CD14-positive monocyte (primary cell): ENCODE measurements at regions not wholly inside any gene's neighbourhood (a gene's known extent, or its start where the extent isn't known, plus 50 kb on each side); places are given as distances from the start of the nearest gene placed in this dataset.

Experiments
- DNase-seq, 3 donors: peaks; one replicate each; pipeline ENCODE4 v3.0.0-alpha.2; 2011 to 2022
- H2AFZ ChIP-seq: 2 replicates; pipeline ENCODE4 v1.6.0; 2012; ENCODE audit warnings: mild to moderate bottlenecking, low read depth, low read length, inconsistent platforms; ENCODE audit not compliant: insufficient read depth, poor library complexity, severe bottlenecking
- H3K27ac ChIP-seq, 2 donors: 1 replicate in 1 of 2; 2 replicates in 1 of 2; pipeline ENCODE4 v1.5.1; 2012 to 2013; ENCODE audit warnings: low read length in 2 of 2, control low read depth in 1 of 2, inconsistent platforms in 1 of 2, low read depth in 1 of 2, mild to moderate bottlenecking in 1 of 2
- H3K27me3 ChIP-seq, 2 donors: one replicate each; pipeline versions ENCODE4 v1.6.0 to v1.6.1; 2011 to 2013; ENCODE audit warnings: low read length in 2 of 2; ENCODE audit not compliant: control insufficient read depth in 2 of 2, insufficient read depth in 2 of 2
- H3K36me3 ChIP-seq, 2 donors: replicated peaks in 1 of 2; 1 replicate in 1 of 2; 2 replicates in 1 of 2; pipeline versions ENCODE4 v1.5.1 to v1.6.1; 2012 to 2013; ENCODE audit warnings: low read length in 2 of 2, control low read depth in 1 of 2, inconsistent platforms in 1 of 2, mild to moderate bottlenecking in 1 of 2; ENCODE audit not compliant: insufficient read depth in 2 of 2, control insufficient read depth in 1 of 2
- H3K4me1 ChIP-seq, 2 donors: 1 replicate in 1 of 2; 2 replicates in 1 of 2; pipeline versions ENCODE4 v1.5.1 to v1.6.1; 2012 to 2013; ENCODE audit warnings: low read length in 2 of 2, control low read depth in 1 of 2, inconsistent platforms in 1 of 2, mild to moderate bottlenecking in 1 of 2, moderate library complexity in 1 of 2; ENCODE audit not compliant: insufficient read depth in 2 of 2, control insufficient read depth in 1 of 2
- H3K4me2 ChIP-seq: replicated peaks from 2 replicates; pipeline ENCODE3; 2012; ENCODE audit warnings: low read length, moderate library complexity, mild to moderate bottlenecking; ENCODE audit not compliant: poor library complexity, severe bottlenecking; ENCODE audit errors: extremely low read depth
- H3K4me3 ChIP-seq, 3 experiments: fragments of 200-600 bp in 1 of 3; sonication (generic) in 1 of 3; replicated peaks in 1 of 3; 1 replicate in 2 of 3; 2 replicates in 1 of 3; pipeline ENCODE4 v1.5.1; 2011 to 2013; ENCODE audit warnings: low read length in 3 of 3, mild to moderate bottlenecking in 3 of 3, control low read depth in 2 of 3, low read depth in 2 of 3, inconsistent platforms in 1 of 3, moderate library complexity in 1 of 3
- H3K79me2 ChIP-seq: 2 replicates; pipeline ENCODE4 v1.6.0; 2012; ENCODE audit warnings: mild to moderate bottlenecking, control low read depth, inconsistent platforms, low read length, moderate library complexity; ENCODE audit not compliant: insufficient read depth
- H3K9ac ChIP-seq: 2 replicates; pipeline ENCODE4 v1.6.0; 2017; ENCODE audit warnings: low read length, mild to moderate bottlenecking; ENCODE audit not compliant: insufficient read depth, poor library complexity, severe bottlenecking
- H3K9me3 ChIP-seq, 2 donors: replicated peaks in 1 of 2; 1 replicate in 1 of 2; 2 replicates in 1 of 2; pipeline versions ENCODE4 v1.5.1 to v1.6.1; 2012 to 2013; ENCODE audit warnings: low read length in 2 of 2, control low read depth in 1 of 2; ENCODE audit not compliant: control insufficient read depth in 1 of 2, insufficient read depth in 1 of 2
- H4K20me1 ChIP-seq: 2 replicates; pipeline ENCODE4 v1.6.0; 2012; ENCODE audit warnings: mild to moderate bottlenecking, low read length, control low read depth, moderate library complexity; ENCODE audit not compliant: insufficient read depth
- H3K27ac Mint-ChIP-seq, 7 donors: one replicate each; pipeline ENCODE4 v1.8.0; 2020; ENCODE audit warnings: mild to moderate bottlenecking in 7 of 7, mixed read lengths in 7 of 7, moderate library complexity in 6 of 7, inconsistent platforms in 2 of 7
- H3K27me3 Mint-ChIP-seq, 3 donors: one replicate each; pipeline ENCODE4 v1.8.0; 2021 to 2022; ENCODE audit warnings: low read depth in 3 of 3, mild to moderate bottlenecking in 3 of 3, mixed read lengths in 3 of 3, moderate library complexity in 3 of 3, inconsistent platforms in 1 of 3
- H3K36me3 Mint-ChIP-seq, 2 donors: one replicate each; pipeline ENCODE4 v1.8.0; 2020; ENCODE audit warnings: mixed read lengths in 2 of 2, inconsistent platforms in 1 of 2, mild to moderate bottlenecking in 1 of 2
- H3K4me1 Mint-ChIP-seq: one replicate; pipeline ENCODE4 v1.8.0; 2020; ENCODE audit warnings: mild to moderate bottlenecking, mixed read lengths
- H3K4me3 Mint-ChIP-seq, 2 donors: one replicate each; pipeline ENCODE4 v1.8.0; 2020; ENCODE audit warnings: mild to moderate bottlenecking in 2 of 2, mixed read lengths in 2 of 2, moderate library complexity in 1 of 2
- H3K9me3 Mint-ChIP-seq, 7 donors: one replicate each; pipeline ENCODE4 v1.8.0; 2020 to 2022; ENCODE audit warnings: mixed read lengths in 7 of 7, mild to moderate bottlenecking in 6 of 7, moderate library complexity in 6 of 7, inconsistent platforms in 2 of 7
- CTCF ChIP-seq: fragments of 200-600 bp; IDR thresholded peaks from one replicate; pipeline ENCODE4 v1.8.0; 2022; ENCODE audit warnings: antibody characterized with exemption, mild to moderate bottlenecking
- WGBS: methylation state at CpG from one replicate; pipeline ENCODE4 v1.1.5; 2013; ENCODE audit warnings: missing lambda C conversion rate; ENCODE audit not compliant: insufficient coverage; 5-methylcytosine and 5-hydroxymethylcytosine counted together
- intact Hi-C, 2 donors: fragments of 100-400 bp; cut with micrococcal nuclease; formaldehyde crosslinking; loops; one replicate each; pipeline versions ENCODE4 v1.15.0 to v1.15.1; 2023

GRCh38 chr5:39826051-39826450 is 401.3 kb upstream of the DAB2 start:
- H3K27me3 Mint-ChIP-seq, result peaks cover 0 to 2% (median 0%) of the 10 kb centered on the region in 3 donors
- WGBS, result no CpG with 5 or more reads among the region's 4 CpGs

GRCh38 chr5:39825301-39825700 is 400.5 kb upstream of the DAB2 start:
- H3K36me3 Mint-ChIP-seq, result no peaks in the 10 kb centered on the region
- no peaks in the 10 kb centered on the region for H3K79me2 ChIP-seq
- no peak overlapping the region for H3K4me3 ChIP-seq
- intact Hi-C loops, result no loop called here
- H3K36me3 ChIP-seq, result no peaks in the 10 kb centered on the region
- no peak for TF ChIP-seq CTCF
- H3K4me3 Mint-ChIP-seq, result no peak overlapping the region
- no peak overlapping the region for H3K27ac ChIP-seq
- H3K27me3 ChIP-seq, result no peaks in the 10 kb centered on the region
- H3K27ac Mint-ChIP-seq, result no peak overlapping the region
- no peak overlapping the region for H3K9ac ChIP-seq
- no peaks in the 10 kb centered on the region for H4K20me1 ChIP-seq
- no peak for DNase-seq
- H3K9me3 Mint-ChIP-seq, result peaks cover 0 to 1% (median 0%) of the 10 kb centered on the region in 7 donors
- no peak overlapping the region for H2AFZ ChIP-seq
- no peaks in the 10 kb centered on the region for H3K4me1 Mint-ChIP-seq
- H3K4me2 ChIP-seq, result no peak overlapping the region
- H3K27me3 Mint-ChIP-seq, result peaks cover 0 to 2% (median 0%) of the 10 kb centered on the region in 3 donors
- WGBS, result no CpG with 5 or more reads among the region's 3 CpGs
- no peaks in the 10 kb centered on the region for H3K9me3 ChIP-seq
- no peaks in the 10 kb centered on the region for H3K4me1 ChIP-seq

More at GRCh38 chr5:39826051-39826450, 401.3 kb upstream of the DAB2 start:
- H3K27ac ChIP-seq, result no peak overlapping the region
- intact Hi-C loops, result no loop called here
- no peaks in the 10 kb centered on the region for H3K9me3 ChIP-seq
- Mint-ChIP-seq H3K4me1 (no peaks in the 10 kb centered on the region), H3K36me3 (no peaks in the 10 kb centered on the region), H3K4me3 (no peak overlapping the region), H3K9me3 (peaks cover 0 to 1% (median 0%) of the 10 kb centered on the region in 7 donors), H3K27ac (no peak overlapping the region)
- TF ChIP-seq CTCF, result no peak
- no peak overlapping the region for H3K4me2 ChIP-seq
- no peaks in the 10 kb centered on the region for H3K36me3 ChIP-seq
- H3K9ac ChIP-seq, result no peak overlapping the region
- DNase-seq, result no peak
- no peaks in the 10 kb centered on the region for H3K27me3 ChIP-seq
- no peaks in the 10 kb centered on the region for H3K4me1 ChIP-seq
- H4K20me1 ChIP-seq, result no peaks in the 10 kb centered on the region
- H2AFZ ChIP-seq, result no peak overlapping the region
- no peaks in the 10 kb centered on the region for H3K79me2 ChIP-seq
- no peak overlapping the region for H3K4me3 ChIP-seq
